ENCODE measurements at regions not wholly inside any gene's neighbourhood (a gene's known extent, or its start where the extent isn't known, plus 50 kb on each side); places are given as distances from the start of the nearest gene placed in this dataset.
A peak's percentile ranks its signal among the peaks of the same experiment; 100 is the strongest.

- no peak for DNase-seq (ENCODE audit: low read depth, low spot score)
- POLR2A ChIA-PET, result no interaction called here
These were observed 182.8 kb upstream of the STK17B start for GRCh38 chr2:196354186-196354585.

GRCh38 chr2:196356332-196356731 is 185.0 kb upstream of the STK17B start:
- Histone ChIP-seq H2AFZ (ENCODE audit: low read depth, low read length) (no peak overlapping the region), H3K4me1 (ENCODE audit: control insufficient read depth, extremely low read depth, insufficient read depth, low read length) (peaks cover 36% of the 10 kb centered on the region), H3K27me3 (ENCODE audit: control insufficient read depth in 2 of 2, insufficient read depth in 2 of 2, low read length in 2 of 2) (no peaks in the 10 kb centered on the region), H4K20me1 (replicated peaks; ENCODE audit: control insufficient read depth, extremely low read depth, insufficient read depth, low read length) (no peaks in the 10 kb centered on the region), H3K9ac (replicated peaks; ENCODE audit: extremely low read depth, insufficient read depth, low read length) (no peak overlapping the region), H3K9me1 (replicated peaks; ENCODE audit: control insufficient read depth, extremely low read depth, insufficient read depth, low read length) (no peaks in the 10 kb centered on the region), H3K4me2 (ENCODE audit: insufficient read depth, low read length) (peak overlapping the region; percentile 57), H3K9me3 (replicated peaks; ENCODE audit: control insufficient read depth, insufficient read depth, low read length) (no peaks in the 10 kb centered on the region), H3K4me3 (replicated peaks in 1 of 3; ENCODE audit: insufficient read depth in 1 of 3, low read depth in 1 of 3, low read length in 3 of 3) (peak overlapping the region in 2 of 3 experiments; percentile 8 to 36), H3K36me3 (ENCODE audit: control insufficient read depth in 2 of 2, extremely low read depth in 1 of 2, insufficient read depth in 2 of 2, low read length in 2 of 2) (peaks cover 0 to 2% of the 10 kb centered on the region in 2 experiments), H3K79me2 (ENCODE audit: control insufficient read depth, insufficient read depth, low read length) (peaks cover 98% of the 10 kb centered on the region), H3K27ac (ENCODE audit: insufficient read depth, low read depth, low read length) (no peak overlapping the region)
- no peak for TF ChIP-seq MAX (IDR thresholded peaks at IDR 0.05; ENCODE audit: insufficient read depth, insufficient read length)
- TF ChIP-seq MYC (IDR thresholded peaks at IDR 0.05; ENCODE audit: low read depth, low read length), result no peak
- TF ChIP-seq JUN (IDR thresholded peaks at IDR 0.05; ENCODE audit: borderline replicate concordance, insufficient read depth, insufficient read length, low read depth), result no peak
- TF ChIP-seq, protein P1, sequence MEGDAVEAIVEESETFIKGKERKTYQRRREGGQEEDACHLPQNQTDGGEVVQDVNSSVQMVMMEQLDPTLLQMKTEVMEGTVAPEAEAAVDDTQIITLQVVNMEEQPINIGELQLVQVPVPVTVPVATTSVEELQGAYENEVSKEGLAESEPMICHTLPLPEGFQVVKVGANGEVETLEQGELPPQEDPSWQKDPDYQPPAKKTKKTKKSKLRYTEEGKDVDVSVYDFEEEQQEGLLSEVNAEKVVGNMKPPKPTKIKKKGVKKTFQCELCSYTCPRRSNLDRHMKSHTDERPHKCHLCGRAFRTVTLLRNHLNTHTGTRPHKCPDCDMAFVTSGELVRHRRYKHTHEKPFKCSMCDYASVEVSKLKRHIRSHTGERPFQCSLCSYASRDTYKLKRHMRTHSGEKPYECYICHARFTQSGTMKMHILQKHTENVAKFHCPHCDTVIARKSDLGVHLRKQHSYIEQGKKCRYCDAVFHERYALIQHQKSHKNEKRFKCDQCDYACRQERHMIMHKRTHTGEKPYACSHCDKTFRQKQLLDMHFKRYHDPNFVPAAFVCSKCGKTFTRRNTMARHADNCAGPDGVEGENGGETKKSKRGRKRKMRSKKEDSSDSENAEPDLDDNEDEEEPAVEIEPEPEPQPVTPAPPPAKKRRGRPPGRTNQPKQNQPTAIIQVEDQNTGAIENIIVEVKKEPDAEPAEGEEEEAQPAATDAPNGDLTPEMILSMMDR (IDR thresholded peaks at IDR 0.05; ENCODE audit: extremely low read depth in 1 of 2, insufficient read depth in 1 of 2, low read depth in 1 of 2, low read length in 2 of 2), result no peak
- peak; percentile 48 for DNase-seq (ENCODE audit: low read depth, low spot score)
- ChIA-PET POLR2A (no interaction called here), CTCF (interaction anchor here (1.2 to 6.3 kb wide), 5 partner anchors 15 to 97 kb away, joined by 3 to 36 read pairs (median 12); no protein-coding TSS in a partner anchor)
- peak; percentile 75 for FAIRE-seq
- dilution Hi-C loops (cut with MboI; ENCODE audit: extremely low pct_ligation_motif_present, low sequenced_read_pairs), result no loop called here
- no TSS peak for BruUV-seq (replicated peaks)
- intact Hi-C loops (cut with micrococcal nuclease), result no loop called here

More at GRCh38 chr2:196354186-196354585, 182.8 kb upstream of the STK17B start:
- H3K79me2 ChIP-seq (ENCODE audit: control insufficient read depth, insufficient read depth, low read length), result peaks cover 94% of the 10 kb centered on the region
- no peak overlapping the region for H3K4me3 ChIP-seq (replicated peaks in 1 of 3; ENCODE audit: insufficient read depth in 1 of 3, low read depth in 1 of 3, low read length in 3 of 3)
- dilution Hi-C loops (cut with MboI; ENCODE audit: extremely low pct_ligation_motif_present, low sequenced_read_pairs) (no loop called here), intact Hi-C loops (cut with micrococcal nuclease) (loop anchor here (2.0 kb wide), 1 partner anchor 17 kb away; no protein-coding TSS in a partner anchor)
- H3K9ac ChIP-seq (replicated peaks; ENCODE audit: extremely low read depth, insufficient read depth, low read length), result no peak overlapping the region
- peaks cover 32% of the 10 kb centered on the region for H3K4me1 ChIP-seq (ENCODE audit: control insufficient read depth, extremely low read depth, insufficient read depth, low read length)
- H3K36me3 ChIP-seq (ENCODE audit: control insufficient read depth in 2 of 2, extremely low read depth in 1 of 2, insufficient read depth in 2 of 2, low read length in 2 of 2), result peaks cover 0 to 2% of the 10 kb centered on the region in 2 experiments
- FAIRE-seq, result no peak
- no peaks in the 10 kb centered on the region for H3K27me3 ChIP-seq (ENCODE audit: control insufficient read depth in 2 of 2, insufficient read depth in 2 of 2, low read length in 2 of 2)
- no peak for TF ChIP-seq JUN (IDR thresholded peaks at IDR 0.05; ENCODE audit: borderline replicate concordance, insufficient read depth, insufficient read length, low read depth)
- no peak for TF ChIP-seq MYC (IDR thresholded peaks at IDR 0.05; ENCODE audit: low read depth, low read length)
- TF ChIP-seq MAX (IDR thresholded peaks at IDR 0.05; ENCODE audit: insufficient read depth, insufficient read length), result no peak
- H3K9me3 ChIP-seq (replicated peaks; ENCODE audit: control insufficient read depth, insufficient read depth, low read length), result no peaks in the 10 kb centered on the region
- no peaks in the 10 kb centered on the region for H4K20me1 ChIP-seq (replicated peaks; ENCODE audit: control insufficient read depth, extremely low read depth, insufficient read depth, low read length)
- CTCF ChIA-PET, result interaction anchor here (1.0 to 6.3 kb wide), 2 partner anchors 99 to 276 kb away, joined by 3 to 36 read pairs; no protein-coding TSS in a partner anchor
- no peak overlapping the region for H3K4me2 ChIP-seq (ENCODE audit: insufficient read depth, low read length)
- H2AFZ ChIP-seq (ENCODE audit: low read depth, low read length), result no peak overlapping the region
- no peaks in the 10 kb centered on the region for H3K9me1 ChIP-seq (replicated peaks; ENCODE audit: control insufficient read depth, extremely low read depth, insufficient read depth, low read length)
- no peak overlapping the region for H3K27ac ChIP-seq (ENCODE audit: insufficient read depth, low read depth, low read length)
- BruUV-seq (replicated peaks), result no TSS peak

Measured in endothelial cell of umbilical vein (primary cell).